ENCODE measurements at regions not wholly inside any gene's neighbourhood (a gene's known extent, or its start where the extent isn't known, plus 50 kb on each side); places are given as distances from the start of the nearest gene placed in this dataset.

DNA sequence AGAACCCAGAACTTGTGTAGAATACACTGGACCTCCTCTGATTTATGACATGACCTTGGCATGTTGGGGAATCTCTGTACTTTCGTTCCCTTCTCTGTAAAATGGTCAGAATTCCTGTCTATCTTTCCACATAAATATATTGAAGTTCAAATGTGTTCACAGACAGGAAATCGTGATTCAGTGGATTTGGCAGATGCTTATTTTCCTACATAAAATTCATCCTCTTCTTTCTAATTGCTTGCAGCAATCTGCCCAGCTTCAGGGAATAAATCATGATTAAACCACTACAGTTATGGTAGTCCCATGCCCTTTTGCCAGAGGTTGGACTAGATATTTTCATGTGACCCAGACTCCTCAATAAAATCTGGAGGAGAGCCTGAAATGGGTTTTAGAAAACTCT is 52.1 kb upstream of the ARL15 start:
- TF ChIP-seq, protein P1, sequence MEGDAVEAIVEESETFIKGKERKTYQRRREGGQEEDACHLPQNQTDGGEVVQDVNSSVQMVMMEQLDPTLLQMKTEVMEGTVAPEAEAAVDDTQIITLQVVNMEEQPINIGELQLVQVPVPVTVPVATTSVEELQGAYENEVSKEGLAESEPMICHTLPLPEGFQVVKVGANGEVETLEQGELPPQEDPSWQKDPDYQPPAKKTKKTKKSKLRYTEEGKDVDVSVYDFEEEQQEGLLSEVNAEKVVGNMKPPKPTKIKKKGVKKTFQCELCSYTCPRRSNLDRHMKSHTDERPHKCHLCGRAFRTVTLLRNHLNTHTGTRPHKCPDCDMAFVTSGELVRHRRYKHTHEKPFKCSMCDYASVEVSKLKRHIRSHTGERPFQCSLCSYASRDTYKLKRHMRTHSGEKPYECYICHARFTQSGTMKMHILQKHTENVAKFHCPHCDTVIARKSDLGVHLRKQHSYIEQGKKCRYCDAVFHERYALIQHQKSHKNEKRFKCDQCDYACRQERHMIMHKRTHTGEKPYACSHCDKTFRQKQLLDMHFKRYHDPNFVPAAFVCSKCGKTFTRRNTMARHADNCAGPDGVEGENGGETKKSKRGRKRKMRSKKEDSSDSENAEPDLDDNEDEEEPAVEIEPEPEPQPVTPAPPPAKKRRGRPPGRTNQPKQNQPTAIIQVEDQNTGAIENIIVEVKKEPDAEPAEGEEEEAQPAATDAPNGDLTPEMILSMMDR (IDR thresholded peaks at IDR 0.05 in 4 of 5, conservative IDR thresholded peaks at IDR 0.05 in 1 of 5), result no peak
- TF ChIP-seq POLR2A (IDR thresholded peaks at IDR 0.05), result no peak

Data from gastrocnemius medialis (tissue), 4 donors.